Heart left ventricle (tissue), 13 donors: ENCODE measurements at regions not wholly inside any gene's neighbourhood (a gene's known extent, or its start where the extent isn't known, plus 50 kb on each side); places are given as distances from the start of the nearest gene placed in this dataset.

Experiments
- CTCF ChIP-seq, 12 donors: fragments of 200-600 bp; sonication (generic) in 4 of 12; IDR thresholded peaks; one replicate each; pipeline versions ENCODE4 v1.5.0 to v1.8.0; 2018 to 2022; ENCODE audit warnings: antibody characterized with exemption in 12 of 12, mild to moderate bottlenecking in 5 of 12
- POLR2A ChIP-seq, 2 donors: fragments of 450-650 bp; IDR thresholded peaks; one replicate each; pipeline ENCODE4 v1.6.1; 2017; ENCODE audit warnings: antibody characterized with exemption in 2 of 2, mild to moderate bottlenecking in 2 of 2, moderate library complexity in 2 of 2
- donor health status: ischemic (EF 13 %, LVEDD 7.1; RV severe dilation, severe dysfunction).
- donor health status: DM: no; HTN: yes; CAD: no.
- donor health status: DM: no; HTN: no; CAD: no.
- donor health status: ischemic (EF 25% LVEDD 6.9; RV normal size, moderate dysfunction).
- donor health status: ischemic (EF 25% LVEDD 5.7; RV mildly dilated, moderate dysfunction).
- donor health status: ischemic (EF 35%, LVEDD 5.7; RV mildly dilated, moderate dysfunction).
- donor health status: nonischemic (EF 11% LVEDD 7.7; RV severe dilation, severe dysfunction).
- donor health status: DM: yes; HTN: yes; CAD: no.
- donor health status: PGD.
- donor health status: ischemic (EF 29% LVEDD 5.4; RV normal size, mild dysfunction).
- donor health status: nonischemic (EF 23%, LVEDD 6.1; RV moderate dilation, normal function).

- TF ChIP-seq CTCF (IDR thresholded peaks at IDR 0.05) (no peak), POLR2A (IDR thresholded peaks at IDR 0.05) (no peak)
Measured at GRCh38 chrX:10341309-10341708, 184.5 kb downstream of the CLCN4 start.
